22Rv1 (cell line): ENCODE measurements at regions not wholly inside any gene's neighbourhood (a gene's known extent, or its start where the extent isn't known, plus 50 kb on each side); places are given as distances from the start of the nearest gene placed in this dataset.

Experiments used
- H3K27ac ChIP-seq: fragments of 450-650 bp; 2 replicates; pipeline ENCODE4 v1.5.1; 2017
- CTCF ChIP-seq: fragments of 450-650 bp; IDR thresholded peaks from 2 replicates; pipeline ENCODE4 v1.5.1; 2017; ENCODE audit warnings: mild to moderate bottlenecking
- ZFX ChIP-seq: fragments of 450-650 bp; IDR thresholded peaks from 2 replicates; pipeline ENCODE4 v1.6.1; 2017; ENCODE audit warnings: antibody characterized with exemption, borderline replicate concordance

- no peak overlapping the region for H3K27ac ChIP-seq
- TF ChIP-seq ZFX (no peak), CTCF (no peak)
Observed at GRCh38 chr9:87343816-87344430, 153.7 kb upstream of the DAPK1 start.

- no peak overlapping the region for H3K27ac ChIP-seq
- no peak for TF ChIP-seq CTCF
- no peak for TF ChIP-seq ZFX
Observed at GRCh38 chr9:87346061-87346665, 151.5 kb upstream of the DAPK1 start.

GRCh38 chr9:87350915-87351314, 146.8 kb upstream of the DAPK1 start:
- TF ChIP-seq ZFX (no peak), CTCF (no peak)

GRCh38 chr9:87353301-87353700, 144.4 kb upstream of the DAPK1 start:
- TF ChIP-seq ZFX, result no peak
- H3K27ac ChIP-seq, result no peak overlapping the region

More at GRCh38 chr9:87350915-87351314, 146.8 kb upstream of the DAPK1 start:
- H3K27ac ChIP-seq, result no peak overlapping the region

GRCh38 chr9:87354147-87354546, 143.5 kb upstream of the DAPK1 start:
- no peak for TF ChIP-seq CTCF
- TF ChIP-seq ZFX, result no peak

GRCh38 chr9:87357600-87357999, 140.1 kb upstream of the DAPK1 start:
- no peak overlapping the region for H3K27ac ChIP-seq
- no peak for TF ChIP-seq CTCF
- TF ChIP-seq ZFX, result no peak

More at GRCh38 chr9:87354147-87354546, 143.5 kb upstream of the DAPK1 start:
- H3K27ac ChIP-seq, result no peak overlapping the region

- no peak overlapping the region for H3K27ac ChIP-seq
- no peak for TF ChIP-seq CTCF
- no peak for TF ChIP-seq ZFX
Observed at GRCh38 chr9:87359264-87359663, 138.4 kb upstream of the DAPK1 start.
